ENCODE measurements at regions not wholly inside any gene's neighbourhood (a gene's known extent, or its start where the extent isn't known, plus 50 kb on each side); places are given as distances from the start of the nearest gene placed in this dataset.
"Not testable (repeated sequence)": the region's sequence is repeated elsewhere in the genome, so short reads cannot be mapped to it uniquely, and the experiment has no call there.

DNA sequence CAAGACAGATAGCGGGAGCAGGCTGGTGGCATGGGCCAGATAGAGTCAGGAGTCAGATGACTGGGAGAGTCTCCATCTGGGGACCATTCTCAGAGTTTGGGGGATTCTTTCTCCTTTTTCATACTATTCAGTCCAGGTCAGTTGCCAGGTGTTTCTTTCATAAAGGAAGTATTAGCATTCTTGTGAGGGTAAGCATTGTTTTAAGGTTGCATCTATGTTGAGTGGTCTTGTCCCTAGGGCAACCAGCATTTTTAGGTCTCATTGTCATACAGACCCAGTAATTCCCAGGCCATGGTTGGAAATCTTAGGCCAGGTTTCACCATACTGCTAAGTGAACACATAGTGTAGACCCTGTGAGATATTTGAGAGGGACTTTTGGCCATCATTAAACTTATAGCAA lies 122.3 kb upstream of the POC5 start:
- no peak for DNase-seq

DNA sequence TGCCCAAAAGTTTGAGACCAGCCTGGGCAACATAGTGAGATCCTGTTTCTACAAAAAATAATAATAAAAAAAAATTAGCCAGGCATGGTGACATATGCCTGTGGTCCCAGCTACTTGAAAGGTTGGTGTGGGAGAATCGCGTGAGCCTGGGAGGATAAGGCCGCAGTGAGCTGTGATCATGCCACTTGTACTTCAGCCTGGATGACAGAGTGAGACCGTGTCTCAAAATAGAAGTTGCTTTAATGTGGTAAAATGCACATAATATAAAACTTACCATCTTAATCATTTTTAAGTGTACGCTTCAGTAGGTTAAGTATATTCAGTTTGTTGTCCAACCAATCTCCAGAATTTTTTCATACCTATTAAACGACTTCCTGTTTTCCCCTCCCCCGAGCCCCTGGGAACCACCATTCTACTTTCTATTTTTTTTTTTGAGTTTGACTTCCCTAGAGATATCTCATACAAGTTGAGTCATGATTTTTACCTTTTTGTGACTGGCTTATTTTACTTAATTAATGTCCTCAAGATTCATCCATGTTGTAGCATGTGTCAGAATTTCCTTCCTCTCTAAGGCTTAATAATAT lies 120.1 kb upstream of the POC5 start:
- no peak for DNase-seq

- no peak for DNase-seq
Measured at GRCh38 chr5:75831561-75831960, 114.3 kb upstream of the POC5 start.

DNA sequence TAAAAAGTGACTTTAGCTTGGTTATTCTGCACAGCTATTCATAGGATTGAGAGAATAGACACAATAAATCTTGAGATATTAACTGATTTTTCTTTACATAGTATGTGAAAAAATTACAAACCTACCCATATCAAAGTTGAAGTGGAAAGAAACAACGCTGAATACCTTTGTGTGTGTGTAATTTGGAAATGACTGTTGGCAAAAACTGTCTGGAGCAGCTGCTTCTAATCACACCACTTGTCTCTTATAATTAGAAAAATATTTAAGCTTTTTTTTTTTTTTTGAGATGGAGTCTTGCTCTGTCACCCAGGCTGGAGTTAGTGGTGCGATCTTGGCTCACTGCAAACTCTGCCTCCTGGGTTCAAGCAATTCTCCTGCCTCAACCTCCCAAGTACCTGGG lies 110.8 kb upstream of the POC5 start:
- DNase-seq, result no peak

GRCh38 chr5:75824323-75824722 lies 107.1 kb upstream of the POC5 start:
- no peak for DNase-seq

GRCh38 chr5:75823811-75824210 lies 106.6 kb upstream of the POC5 start:
- DNase-seq, result no peak

- DNase-seq, result no peak
Measured at GRCh38 chr5:75818661-75819060, 101.4 kb upstream of the POC5 start.

DNA sequence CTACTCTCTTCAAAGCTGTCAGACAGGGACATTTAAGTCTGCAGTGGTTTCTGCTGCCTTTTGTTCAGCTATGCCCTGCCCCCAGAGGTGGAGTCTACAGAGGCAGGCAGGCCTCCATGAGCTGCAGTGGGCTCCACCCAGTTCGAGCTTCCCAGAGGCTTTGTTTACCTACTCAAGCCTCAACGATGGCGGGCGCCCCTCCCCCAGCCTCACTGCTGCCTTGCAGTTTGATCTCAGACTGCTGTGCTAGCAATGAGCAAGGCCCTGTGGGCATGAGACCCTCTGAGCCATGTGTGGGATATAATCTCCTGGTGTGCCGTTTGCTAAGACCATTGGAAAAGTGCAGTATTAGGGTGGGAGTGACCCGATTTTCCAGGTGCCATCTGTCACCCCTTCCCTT lies 82.5 kb upstream of the POC5 start:
- not testable (repeated sequence) for DNase-seq

GRCh38 chr5:75769338-75769737 lies 52.1 kb upstream of the POC5 start:
- DNase-seq, result not testable (repeated sequence)
